Right atrium auricular region (tissue), 2 donors: ENCODE measurements at regions not wholly inside any gene's neighbourhood (a gene's known extent, or its start where the extent isn't known, plus 50 kb on each side); places are given as distances from the start of the nearest gene placed in this dataset.

ENCODE experiments used
- DNase-seq: peaks from one replicate; pipeline ENCODE4 v3.0.0-alpha.2; 2019; ENCODE audit warnings: low spot score
- H3K27ac ChIP-seq, 2 donors: fragments of 200-600 bp; sonication (generic); 1 replicate in 1 of 2; 2 replicates in 1 of 2; pipeline ENCODE4 v1.5.1; 2016 to 2019
- H3K27me3 ChIP-seq, 2 donors: fragments of 200-600 bp; sonication (generic); one replicate each; pipeline versions ENCODE4 v1.5.1 to v1.6.0; 2017 to 2019
- H3K36me3 ChIP-seq: fragments of 200-600 bp; sonication (generic); one replicate; pipeline ENCODE4 v1.5.1; 2016
- H3K4me1 ChIP-seq, 2 donors: fragments of 200-600 bp; sonication (generic); one replicate each; pipeline versions ENCODE4 v1.5.1 to v1.6.0; 2017 to 2019
- H3K4me3 ChIP-seq, 2 donors: fragments of 200-600 bp; sonication (generic); 1 replicate in 1 of 2; 2 replicates in 1 of 2; pipeline ENCODE4 v1.5.1; 2017 to 2019; ENCODE audit warnings: mild to moderate bottlenecking in 1 of 2, moderate library complexity in 1 of 2
- H3K9me3 ChIP-seq, 2 donors: fragments of 200-600 bp; sonication (generic); one replicate each; pipeline ENCODE4 v1.5.1; 2019
- TF ChIP-seq, protein P1 (sequence below), 2 donors: fragments of 200-600 bp; sonication (generic); IDR thresholded peaks; one replicate each; pipeline ENCODE4 v1.5.1; 2019; ENCODE audit warnings: antibody characterized with exemption in 2 of 2

DNA sequence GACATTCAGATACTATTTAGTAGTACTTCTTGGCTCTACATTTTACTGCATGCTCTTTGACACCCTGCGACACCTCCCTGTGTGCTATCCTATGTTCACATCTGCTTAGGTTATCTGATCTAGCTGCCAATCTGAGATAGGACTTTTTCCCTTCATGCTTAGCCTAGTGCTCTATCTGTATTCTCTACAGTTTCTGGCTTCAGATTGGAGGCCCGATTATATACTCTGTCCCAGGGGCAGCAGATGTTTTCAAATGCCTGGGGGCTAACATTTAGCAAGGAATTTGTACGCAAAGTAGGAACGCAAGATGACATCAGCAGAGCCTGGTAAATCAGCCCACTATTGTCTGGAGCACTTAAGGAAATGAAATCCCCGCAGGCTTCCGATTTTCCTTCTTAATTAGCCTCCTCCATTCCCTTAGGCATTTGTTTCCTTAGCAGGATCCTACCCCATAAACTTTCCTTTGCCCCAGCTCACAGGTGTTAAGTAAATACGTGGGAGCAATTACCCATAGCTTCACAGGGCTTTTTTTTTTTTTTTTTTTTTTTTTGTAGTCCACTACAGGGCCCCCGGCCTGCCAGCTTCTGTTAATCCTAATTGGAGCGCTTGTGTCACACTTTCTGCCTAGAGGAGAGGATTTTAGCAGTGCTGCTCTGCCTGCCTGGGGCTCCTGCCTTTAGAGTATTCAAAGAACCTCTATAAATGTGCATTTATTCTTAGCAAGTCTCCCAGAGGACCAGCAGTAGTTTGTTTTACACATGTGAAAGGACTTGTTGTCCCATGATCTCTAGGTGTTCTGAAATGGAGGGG lies 61.1 kb upstream of the LPAR1 start:
- DNase-seq, result no peak
- TF ChIP-seq, protein P1, sequence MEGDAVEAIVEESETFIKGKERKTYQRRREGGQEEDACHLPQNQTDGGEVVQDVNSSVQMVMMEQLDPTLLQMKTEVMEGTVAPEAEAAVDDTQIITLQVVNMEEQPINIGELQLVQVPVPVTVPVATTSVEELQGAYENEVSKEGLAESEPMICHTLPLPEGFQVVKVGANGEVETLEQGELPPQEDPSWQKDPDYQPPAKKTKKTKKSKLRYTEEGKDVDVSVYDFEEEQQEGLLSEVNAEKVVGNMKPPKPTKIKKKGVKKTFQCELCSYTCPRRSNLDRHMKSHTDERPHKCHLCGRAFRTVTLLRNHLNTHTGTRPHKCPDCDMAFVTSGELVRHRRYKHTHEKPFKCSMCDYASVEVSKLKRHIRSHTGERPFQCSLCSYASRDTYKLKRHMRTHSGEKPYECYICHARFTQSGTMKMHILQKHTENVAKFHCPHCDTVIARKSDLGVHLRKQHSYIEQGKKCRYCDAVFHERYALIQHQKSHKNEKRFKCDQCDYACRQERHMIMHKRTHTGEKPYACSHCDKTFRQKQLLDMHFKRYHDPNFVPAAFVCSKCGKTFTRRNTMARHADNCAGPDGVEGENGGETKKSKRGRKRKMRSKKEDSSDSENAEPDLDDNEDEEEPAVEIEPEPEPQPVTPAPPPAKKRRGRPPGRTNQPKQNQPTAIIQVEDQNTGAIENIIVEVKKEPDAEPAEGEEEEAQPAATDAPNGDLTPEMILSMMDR (IDR thresholded peaks at IDR 0.05), result no peak
- no peaks in the 10 kb centered on the region for H3K36me3 ChIP-seq
- no peak overlapping the region for H3K27ac ChIP-seq
- no peaks in the 10 kb centered on the region for H3K9me3 ChIP-seq
- H3K4me3 ChIP-seq, result no peak overlapping the region
- no peaks in the 10 kb centered on the region for H3K27me3 ChIP-seq
- H3K4me1 ChIP-seq, result peaks cover 0 to under 1% of the 10 kb centered on the region in 2 donors

DNA sequence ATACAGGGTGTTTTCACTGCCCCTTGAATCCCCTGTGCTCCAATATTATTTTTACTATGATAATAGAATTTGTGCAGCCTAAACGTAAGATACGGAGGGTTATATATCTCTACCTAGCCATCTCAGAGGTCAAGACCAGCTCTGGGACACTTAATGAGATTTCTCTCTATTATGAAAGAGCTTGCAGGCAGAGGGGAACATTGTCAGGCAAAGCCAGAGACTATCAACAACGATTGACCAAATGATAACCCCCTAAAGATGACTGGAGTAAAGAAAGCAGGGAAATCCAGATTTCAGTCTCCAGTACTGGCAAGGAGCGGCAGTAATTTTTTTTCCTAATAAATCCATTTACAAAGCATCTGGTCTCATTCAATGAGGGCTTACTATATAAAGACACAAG lies 59.8 kb upstream of the LPAR1 start:
- Histone ChIP-seq H3K4me3 (no peak overlapping the region), H3K27me3 (no peaks in the 10 kb centered on the region), H3K27ac (no peak overlapping the region), H3K9me3 (no peaks in the 10 kb centered on the region), H3K36me3 (no peaks in the 10 kb centered on the region), H3K4me1 (peaks cover 0 to 7% of the 10 kb centered on the region in 2 donors)
- TF ChIP-seq, protein P1 (IDR thresholded peaks at IDR 0.05), result no peak
- no peak for DNase-seq

DNA sequence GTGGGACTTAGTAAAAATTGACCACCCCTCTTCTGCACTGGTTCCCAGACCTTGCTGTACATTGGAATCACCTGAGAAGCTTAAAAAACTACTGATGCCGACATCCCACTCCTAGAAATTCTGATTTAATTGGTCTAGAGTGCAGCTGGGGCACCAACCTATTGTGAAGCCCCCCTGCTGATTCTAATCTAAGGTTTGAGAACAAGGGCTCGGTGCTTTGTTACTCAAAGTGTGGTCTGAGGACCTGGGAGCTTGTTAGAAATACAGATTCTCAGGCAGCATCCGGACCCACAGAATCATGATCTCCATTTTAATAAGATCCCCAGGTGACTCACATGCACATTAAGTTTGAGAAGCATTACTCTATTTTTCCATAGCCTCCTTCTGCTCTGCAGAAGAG lies 57.8 kb upstream of the LPAR1 start:
- H3K4me3 ChIP-seq, result no peak overlapping the region
- H3K36me3 ChIP-seq, result no peaks in the 10 kb centered on the region
- DNase-seq, result no peak
- no peak overlapping the region for H3K27ac ChIP-seq
- H3K4me1 ChIP-seq, result peaks cover 0 to 7% of the 10 kb centered on the region in 2 donors
- TF ChIP-seq, protein P1 (IDR thresholded peaks at IDR 0.05), result no peak
- H3K27me3 ChIP-seq, result no peaks in the 10 kb centered on the region
- no peaks in the 10 kb centered on the region for H3K9me3 ChIP-seq

DNA sequence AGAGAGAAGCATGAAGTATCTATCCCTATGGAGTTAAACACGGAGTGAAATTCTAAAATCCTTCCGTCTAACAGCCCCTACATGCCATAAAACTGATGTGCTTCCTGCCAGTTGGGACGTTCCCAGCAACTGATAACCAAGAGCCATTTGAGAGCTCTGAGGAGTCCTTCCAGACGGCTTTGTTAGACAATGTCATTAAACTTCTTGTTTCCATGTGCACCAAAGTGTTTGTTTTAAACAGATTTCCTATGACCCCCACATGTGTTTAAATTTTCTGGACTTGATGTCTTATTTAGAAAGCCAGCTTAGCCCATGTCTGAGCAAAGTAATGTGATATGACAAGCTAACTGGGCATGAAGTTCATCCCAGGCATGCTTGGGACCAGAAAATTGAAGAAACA lies 57.2 kb upstream of the LPAR1 start:
- H3K9me3 ChIP-seq, result no peaks in the 10 kb centered on the region
- peaks cover 0 to 7% of the 10 kb centered on the region in 2 donors for H3K4me1 ChIP-seq
- no peaks in the 10 kb centered on the region for H3K36me3 ChIP-seq
- DNase-seq, result no peak
- H3K27me3 ChIP-seq, result no peaks in the 10 kb centered on the region
- TF ChIP-seq, protein P1 (IDR thresholded peaks at IDR 0.05), result no peak
- no peak overlapping the region for H3K4me3 ChIP-seq
- H3K27ac ChIP-seq, result peak overlapping the region in 1 of 2 donors; percentile 62

DNA sequence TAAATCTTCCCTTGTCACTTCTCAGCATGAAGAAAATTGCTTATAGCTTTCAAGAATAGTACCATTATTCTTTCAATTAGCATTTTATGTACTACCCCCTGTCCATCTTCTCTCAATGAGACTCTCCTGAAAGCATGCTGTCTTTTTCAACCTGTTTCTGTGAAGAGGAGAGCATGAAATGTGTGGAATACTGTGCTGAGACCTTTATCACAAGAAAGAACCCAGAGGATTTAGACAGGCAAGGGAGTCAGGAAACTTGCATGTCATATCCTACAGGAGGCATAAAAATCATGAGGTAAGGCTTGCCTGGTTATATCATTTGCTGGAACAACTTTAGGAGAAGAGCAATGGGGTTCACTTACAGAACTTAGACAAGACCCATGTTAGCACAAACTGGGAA lies 56.7 kb upstream of the LPAR1 start:
- TF ChIP-seq, protein P1 (IDR thresholded peaks at IDR 0.05), result no peak
- DNase-seq, result no peak
- Histone ChIP-seq H3K4me1 (peaks cover 0 to 7% of the 10 kb centered on the region in 2 donors), H3K27me3 (no peaks in the 10 kb centered on the region), H3K36me3 (no peaks in the 10 kb centered on the region), H3K9me3 (no peaks in the 10 kb centered on the region), H3K4me3 (no peak overlapping the region), H3K27ac (peak overlapping the region; percentile 32 to 62)
